ENCODE measurements at regions not wholly inside any gene's neighbourhood (a gene's known extent, or its start where the extent isn't known, plus 50 kb on each side); places are given as distances from the start of the nearest gene placed in this dataset.

DNA sequence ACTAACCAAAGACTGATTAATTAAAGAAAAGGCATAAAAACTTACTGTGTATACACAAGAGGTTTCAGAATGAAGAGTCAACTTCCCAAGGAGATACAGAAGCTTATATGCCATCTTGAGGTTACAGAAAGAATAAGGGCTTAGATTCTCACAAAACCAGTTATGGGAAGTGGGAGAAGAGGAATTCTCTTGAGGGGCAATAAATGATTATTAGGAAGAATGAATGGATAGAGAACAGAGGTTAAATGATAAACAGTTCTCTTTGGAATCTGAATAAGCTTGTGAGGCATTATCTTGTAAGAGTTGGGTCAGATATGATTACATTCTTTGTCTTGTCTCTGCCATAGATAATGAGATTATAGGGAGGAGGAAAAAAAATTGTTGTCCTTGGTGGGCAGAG lies 126.7 kb upstream of the SPATA16 start:
- no peak for TF ChIP-seq CEBPB (IDR thresholded peaks at IDR 0.05)
- TF ChIP-seq RAD21 (IDR thresholded peaks at IDR 0.05; ENCODE audit: low read depth), result no peak
- TF ChIP-seq YY1 (IDR thresholded peaks at IDR 0.05; ENCODE audit: low read depth), result no peak
- no peak for TF ChIP-seq CREB1 (IDR thresholded peaks at IDR 0.05; ENCODE audit: low read depth)
